ENCODE measurements at regions not wholly inside any gene's neighbourhood (a gene's known extent, or its start where the extent isn't known, plus 50 kb on each side); places are given as distances from the start of the nearest gene placed in this dataset.

DNA sequence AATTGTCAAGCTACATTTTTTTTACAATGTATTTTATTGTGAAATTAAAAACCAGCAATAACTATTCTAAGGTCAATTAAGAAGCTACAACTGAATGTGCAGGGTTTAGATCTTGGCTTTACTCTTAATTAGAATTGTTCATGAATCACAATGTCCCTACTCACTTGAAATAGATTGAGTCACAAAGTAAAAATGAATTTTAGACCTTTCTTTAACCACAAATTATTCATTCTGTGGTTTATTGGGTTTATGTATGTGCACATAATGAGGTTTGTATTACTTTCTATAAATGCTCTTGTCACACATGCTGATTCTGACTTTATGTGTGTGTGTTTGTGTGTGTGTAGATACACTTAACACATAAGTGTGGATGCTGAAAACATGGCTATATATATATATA is 647.0 kb upstream of the AADAT start:
- peak; percentile 45 for DNase-seq (ENCODE audit: low read depth)
- H3K4me3 ChIP-seq (ENCODE audit: control insufficient read depth, low read depth, low read length), result no peak overlapping the region
- TF ChIP-seq, protein P1, sequence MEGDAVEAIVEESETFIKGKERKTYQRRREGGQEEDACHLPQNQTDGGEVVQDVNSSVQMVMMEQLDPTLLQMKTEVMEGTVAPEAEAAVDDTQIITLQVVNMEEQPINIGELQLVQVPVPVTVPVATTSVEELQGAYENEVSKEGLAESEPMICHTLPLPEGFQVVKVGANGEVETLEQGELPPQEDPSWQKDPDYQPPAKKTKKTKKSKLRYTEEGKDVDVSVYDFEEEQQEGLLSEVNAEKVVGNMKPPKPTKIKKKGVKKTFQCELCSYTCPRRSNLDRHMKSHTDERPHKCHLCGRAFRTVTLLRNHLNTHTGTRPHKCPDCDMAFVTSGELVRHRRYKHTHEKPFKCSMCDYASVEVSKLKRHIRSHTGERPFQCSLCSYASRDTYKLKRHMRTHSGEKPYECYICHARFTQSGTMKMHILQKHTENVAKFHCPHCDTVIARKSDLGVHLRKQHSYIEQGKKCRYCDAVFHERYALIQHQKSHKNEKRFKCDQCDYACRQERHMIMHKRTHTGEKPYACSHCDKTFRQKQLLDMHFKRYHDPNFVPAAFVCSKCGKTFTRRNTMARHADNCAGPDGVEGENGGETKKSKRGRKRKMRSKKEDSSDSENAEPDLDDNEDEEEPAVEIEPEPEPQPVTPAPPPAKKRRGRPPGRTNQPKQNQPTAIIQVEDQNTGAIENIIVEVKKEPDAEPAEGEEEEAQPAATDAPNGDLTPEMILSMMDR (conservative IDR thresholded peaks at IDR 0.05; ENCODE audit: control insufficient read depth, insufficient read depth, low read depth, low read length), result no peak

DNA sequence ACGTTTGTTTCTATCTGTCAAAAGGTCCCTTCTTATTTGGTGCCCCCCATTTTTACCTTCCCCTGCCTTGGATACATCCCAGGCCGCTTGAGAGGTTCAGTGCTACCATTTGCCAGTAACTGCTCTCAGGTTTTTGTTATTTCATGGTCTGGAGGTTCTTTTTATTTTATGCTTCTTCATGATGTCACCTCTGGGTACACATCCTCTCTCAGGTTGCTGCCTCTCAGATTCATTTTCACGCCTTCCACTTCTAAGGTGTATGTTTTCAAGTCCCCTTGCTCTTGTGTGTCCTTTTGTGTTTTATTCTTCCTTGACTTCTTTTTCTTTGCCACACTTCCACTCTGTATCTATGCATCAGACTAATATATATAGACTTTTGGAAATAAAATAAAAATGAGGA is 640.1 kb upstream of the AADAT start:
- TF ChIP-seq, protein P1 (conservative IDR thresholded peaks at IDR 0.05; ENCODE audit: control insufficient read depth, insufficient read depth, low read depth, low read length), result no peak
- H3K4me3 ChIP-seq (ENCODE audit: control insufficient read depth, low read depth, low read length), result no peak overlapping the region
- DNase-seq (ENCODE audit: low read depth), result no peak

DNA sequence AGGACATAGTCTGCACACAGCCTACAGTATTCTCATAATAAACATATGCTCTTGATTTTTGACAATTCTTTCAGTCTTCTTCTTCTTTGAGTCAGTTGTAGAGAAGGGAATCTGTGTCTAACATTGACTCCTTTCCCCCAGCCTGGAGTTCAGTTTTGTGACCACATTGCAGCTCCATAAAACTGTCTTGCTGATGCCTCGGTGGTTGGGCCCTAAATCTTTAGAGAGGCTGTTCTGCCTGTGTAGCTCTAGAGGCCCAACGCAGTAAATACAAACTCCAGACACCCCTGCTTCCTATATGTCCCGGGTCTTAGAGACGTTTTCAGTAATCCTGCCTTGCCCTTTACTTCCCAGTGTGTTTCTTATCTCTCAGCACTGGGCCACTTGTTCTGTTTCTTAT is 639.5 kb upstream of the AADAT start:
- DNase-seq (ENCODE audit: low read depth), result no peak
- H3K4me3 ChIP-seq (ENCODE audit: control insufficient read depth, low read depth, low read length), result no peak overlapping the region
- TF ChIP-seq, protein P1 (conservative IDR thresholded peaks at IDR 0.05; ENCODE audit: control insufficient read depth, insufficient read depth, low read depth, low read length), result no peak

DNA sequence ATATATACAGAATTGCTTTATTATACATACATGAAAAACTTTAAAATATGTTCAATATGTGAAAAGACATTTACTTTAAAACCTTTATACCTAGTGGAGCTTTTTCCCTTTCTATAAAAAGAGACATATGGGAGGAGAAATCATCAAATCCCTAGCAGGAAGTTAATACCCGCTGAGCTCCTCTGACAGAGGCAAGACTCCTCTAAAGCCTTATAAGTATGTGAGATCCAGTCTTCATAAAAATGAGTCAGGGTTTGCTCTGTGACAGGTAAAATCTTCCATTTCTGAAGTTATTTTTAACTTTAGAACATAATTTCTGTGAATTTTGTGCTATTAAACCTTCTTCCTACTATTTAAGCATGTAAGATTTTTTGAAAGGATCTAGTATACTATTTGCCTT is 634.4 kb upstream of the AADAT start:
- TF ChIP-seq, protein P1 (conservative IDR thresholded peaks at IDR 0.05; ENCODE audit: control insufficient read depth, insufficient read depth, low read depth, low read length), result no peak
- no peak overlapping the region for H3K4me3 ChIP-seq (ENCODE audit: control insufficient read depth, low read depth, low read length)
- no peak for DNase-seq (ENCODE audit: low read depth)

DNA sequence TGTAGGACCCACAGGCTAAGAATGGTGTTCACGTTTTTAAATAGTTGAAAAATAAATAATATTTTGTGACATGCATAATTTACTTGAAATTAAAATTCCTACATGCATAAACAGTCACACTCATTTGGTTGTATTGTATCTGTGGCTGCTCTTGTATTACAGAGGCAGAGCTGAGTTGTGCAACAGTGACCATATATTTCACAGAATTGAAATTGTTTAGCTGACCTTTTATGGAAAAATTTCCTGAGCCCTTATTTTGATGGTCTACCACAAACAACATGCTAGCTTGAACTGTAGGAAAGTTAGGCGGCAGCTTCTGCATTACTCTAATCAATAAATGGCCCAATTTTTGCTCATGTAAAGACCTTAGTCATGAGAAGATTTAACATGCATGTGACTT is 633.4 kb upstream of the AADAT start:
- no peak overlapping the region for H3K4me3 ChIP-seq (ENCODE audit: control insufficient read depth, low read depth, low read length)
- no peak for DNase-seq (ENCODE audit: low read depth)
- TF ChIP-seq, protein P1 (conservative IDR thresholded peaks at IDR 0.05; ENCODE audit: control insufficient read depth, insufficient read depth, low read depth, low read length), result no peak

DNA sequence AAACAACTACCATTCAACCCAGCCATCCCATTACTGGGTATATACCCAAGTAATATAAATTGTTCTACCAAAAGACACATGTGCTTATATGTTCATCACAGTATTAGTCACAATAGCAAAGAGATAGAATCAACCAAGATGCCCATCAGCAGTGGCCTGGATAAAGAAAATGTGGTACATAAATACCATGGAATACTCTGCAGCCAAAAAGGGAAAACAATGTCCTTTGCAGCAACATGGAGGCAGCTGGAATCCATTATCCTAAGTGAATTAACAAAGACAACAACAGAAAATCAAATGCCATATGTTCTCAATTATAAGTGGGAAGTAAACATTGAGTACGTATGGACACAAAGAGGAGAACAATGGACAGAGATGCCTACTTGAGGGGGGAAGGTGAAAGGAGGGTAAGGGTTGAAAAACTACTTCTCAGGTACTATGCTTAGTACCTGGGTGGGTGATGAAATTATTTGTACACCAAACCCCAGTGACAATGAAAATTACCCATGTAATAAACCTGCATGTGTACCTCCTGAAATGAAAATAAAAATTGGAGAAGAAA is 632.1 kb upstream of the AADAT start:
- no peak overlapping the region for H3K4me3 ChIP-seq (ENCODE audit: control insufficient read depth, low read depth, low read length)
- TF ChIP-seq, protein P1 (conservative IDR thresholded peaks at IDR 0.05; ENCODE audit: control insufficient read depth, insufficient read depth, low read depth, low read length), result no peak
- peak; percentile 11 for DNase-seq (ENCODE audit: low read depth)

DNA sequence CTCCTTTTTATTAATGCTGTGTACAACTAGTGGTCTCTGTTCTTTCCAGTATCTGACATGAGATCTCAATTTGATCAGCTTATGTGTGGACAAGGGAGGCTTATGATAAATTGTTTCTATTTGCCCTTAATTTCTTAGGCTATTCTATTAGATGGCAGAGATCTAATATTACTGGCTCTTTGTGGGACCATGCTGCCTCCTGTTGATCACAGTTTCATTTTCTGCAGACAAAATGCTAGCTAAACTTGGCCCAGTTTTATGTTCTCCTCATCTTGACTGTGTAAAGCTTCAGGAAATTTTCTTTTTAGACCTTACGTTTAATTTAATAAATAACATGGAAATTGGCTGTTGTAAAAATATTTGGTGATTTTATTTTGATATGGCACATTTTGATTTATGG is 627.1 kb upstream of the AADAT start:
- peak; percentile 10 for DNase-seq (ENCODE audit: low read depth)
- H3K4me3 ChIP-seq (ENCODE audit: control insufficient read depth, low read depth, low read length), result no peak overlapping the region
- TF ChIP-seq, protein P1 (conservative IDR thresholded peaks at IDR 0.05; ENCODE audit: control insufficient read depth, insufficient read depth, low read depth, low read length), result no peak
